ENCODE measurements at regions not wholly inside any gene's neighbourhood (a gene's known extent, or its start where the extent isn't known, plus 50 kb on each side); places are given as distances from the start of the nearest gene placed in this dataset.

DNA sequence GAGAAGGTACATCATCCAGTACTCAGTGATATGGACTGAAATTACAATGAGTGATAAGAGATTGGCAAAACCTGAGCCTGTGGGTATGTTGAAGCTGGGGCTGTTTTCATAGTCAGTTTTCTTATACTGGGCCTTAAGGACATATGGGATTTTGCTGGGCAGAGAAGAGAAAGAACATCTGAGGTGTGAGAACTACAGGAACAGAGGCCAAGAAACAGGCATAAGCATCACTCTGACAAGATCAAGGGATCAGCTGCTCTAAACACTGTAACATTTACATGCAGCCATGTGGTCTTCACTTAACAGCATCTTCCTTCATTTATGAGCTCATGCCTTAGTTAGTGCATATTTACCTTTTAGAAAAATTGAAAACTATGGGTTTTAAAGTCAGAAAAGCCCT is 220.0 kb downstream of the TRIM36 start:
- H3K9me3 ChIP-seq (ENCODE audit: insufficient read depth, low read length) = no peaks in the 10 kb centered on the region
- H3K79me2 ChIP-seq (ENCODE audit: low read length) = no peaks in the 10 kb centered on the region
- H2AFZ ChIP-seq (ENCODE audit: low read depth, low read length) = no peak overlapping the region
- no peak overlapping the region for H3K27ac ChIP-seq (ENCODE audit: low read length)
- no peaks in the 10 kb centered on the region for H3K36me3 ChIP-seq (replicated peaks; ENCODE audit: low read depth, low read length)
- H3K4me2 ChIP-seq (ENCODE audit: low read length) = no peak overlapping the region
- no peak for TF ChIP-seq EZH2phosphoT487 (IDR thresholded peaks at IDR 0.05; ENCODE audit: low read depth)
- TF ChIP-seq, protein P1, sequence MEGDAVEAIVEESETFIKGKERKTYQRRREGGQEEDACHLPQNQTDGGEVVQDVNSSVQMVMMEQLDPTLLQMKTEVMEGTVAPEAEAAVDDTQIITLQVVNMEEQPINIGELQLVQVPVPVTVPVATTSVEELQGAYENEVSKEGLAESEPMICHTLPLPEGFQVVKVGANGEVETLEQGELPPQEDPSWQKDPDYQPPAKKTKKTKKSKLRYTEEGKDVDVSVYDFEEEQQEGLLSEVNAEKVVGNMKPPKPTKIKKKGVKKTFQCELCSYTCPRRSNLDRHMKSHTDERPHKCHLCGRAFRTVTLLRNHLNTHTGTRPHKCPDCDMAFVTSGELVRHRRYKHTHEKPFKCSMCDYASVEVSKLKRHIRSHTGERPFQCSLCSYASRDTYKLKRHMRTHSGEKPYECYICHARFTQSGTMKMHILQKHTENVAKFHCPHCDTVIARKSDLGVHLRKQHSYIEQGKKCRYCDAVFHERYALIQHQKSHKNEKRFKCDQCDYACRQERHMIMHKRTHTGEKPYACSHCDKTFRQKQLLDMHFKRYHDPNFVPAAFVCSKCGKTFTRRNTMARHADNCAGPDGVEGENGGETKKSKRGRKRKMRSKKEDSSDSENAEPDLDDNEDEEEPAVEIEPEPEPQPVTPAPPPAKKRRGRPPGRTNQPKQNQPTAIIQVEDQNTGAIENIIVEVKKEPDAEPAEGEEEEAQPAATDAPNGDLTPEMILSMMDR (IDR thresholded peaks at IDR 0.05; ENCODE audit: low read depth, low read length) = no peak
- no peaks in the 10 kb centered on the region for H4K20me1 ChIP-seq (ENCODE audit: insufficient read depth, low read length)
- no peak overlapping the region for H3K4me3 ChIP-seq (ENCODE audit: low read length)
- no peak overlapping the region for H3K9ac ChIP-seq (ENCODE audit: low read length)
- peaks cover 16% of the 10 kb centered on the region for H3K4me1 ChIP-seq (ENCODE audit: low read length)
- no peaks in the 10 kb centered on the region for H3K27me3 ChIP-seq (ENCODE audit: low read depth, low read length)

DNA sequence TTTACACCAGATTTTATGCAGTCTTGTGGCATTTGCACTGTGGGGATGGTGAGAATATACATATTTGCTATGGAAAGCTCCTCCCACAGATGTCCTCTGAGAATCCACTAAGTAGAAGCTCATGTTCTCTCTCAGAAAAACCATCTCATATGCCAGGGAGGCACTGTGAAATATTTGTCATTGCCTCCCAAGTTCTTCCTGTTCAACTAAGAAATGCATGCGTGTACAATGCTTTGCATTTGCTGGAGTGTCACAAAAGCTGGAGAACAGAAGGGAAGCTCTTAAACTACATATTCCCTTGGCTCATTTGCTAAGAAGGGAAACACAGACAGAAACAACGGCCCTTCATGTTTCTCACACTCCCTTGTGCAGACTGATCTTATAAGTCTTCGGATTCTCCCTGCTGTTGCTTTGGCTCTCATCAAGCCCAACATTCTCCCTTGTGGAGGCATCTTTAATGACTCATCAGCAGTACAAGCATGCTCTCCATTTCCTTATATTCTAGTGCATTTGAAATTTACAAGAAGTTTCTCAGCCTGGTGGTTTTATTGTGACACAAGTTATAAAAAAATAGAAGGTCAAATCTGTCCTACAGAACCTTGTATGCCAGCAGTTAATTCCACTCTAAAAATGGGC is 220.6 kb downstream of the TRIM36 start:
- Histone ChIP-seq H3K4me1 (ENCODE audit: low read length) (peaks cover 14% of the 10 kb centered on the region), H3K79me2 (ENCODE audit: low read length) (no peaks in the 10 kb centered on the region), H3K27ac (ENCODE audit: low read length) (no peak overlapping the region), H3K9me3 (ENCODE audit: insufficient read depth, low read length) (no peaks in the 10 kb centered on the region), H3K36me3 (replicated peaks; ENCODE audit: low read depth, low read length) (no peaks in the 10 kb centered on the region), H4K20me1 (ENCODE audit: insufficient read depth, low read length) (no peaks in the 10 kb centered on the region), H3K4me3 (ENCODE audit: low read length) (no peak overlapping the region), H3K9ac (ENCODE audit: low read length) (no peak overlapping the region), H3K4me2 (ENCODE audit: low read length) (no peak overlapping the region), H3K27me3 (ENCODE audit: low read depth, low read length) (no peaks in the 10 kb centered on the region), H2AFZ (ENCODE audit: low read depth, low read length) (no peak overlapping the region)
- TF ChIP-seq, protein P1 (IDR thresholded peaks at IDR 0.05; ENCODE audit: low read depth, low read length) = no peak
- no peak for TF ChIP-seq EZH2phosphoT487 (IDR thresholded peaks at IDR 0.05; ENCODE audit: low read depth)

DNA sequence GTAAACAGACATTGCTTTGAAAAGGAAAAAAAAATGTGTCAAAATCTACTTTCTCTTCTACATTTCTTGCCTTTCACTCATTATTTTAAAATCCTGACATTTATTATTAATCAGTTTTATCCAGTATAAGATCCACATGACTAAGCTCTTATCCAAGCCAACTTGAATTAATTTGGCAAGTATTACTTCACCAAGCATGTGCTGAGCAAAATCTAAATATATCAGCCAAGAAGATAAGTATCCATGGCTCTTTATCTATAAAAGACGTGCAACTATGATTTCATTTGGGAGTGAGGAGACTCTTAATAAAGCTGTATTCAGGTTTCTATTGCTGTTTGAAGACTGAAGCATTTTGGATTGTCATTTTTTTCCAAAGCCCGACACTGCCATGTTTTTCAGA is 221.3 kb downstream of the TRIM36 start:
- Histone ChIP-seq H3K4me2 (ENCODE audit: low read length) (no peak overlapping the region), H3K4me1 (ENCODE audit: low read length) (peaks cover 7% of the 10 kb centered on the region), H2AFZ (ENCODE audit: low read depth, low read length) (no peak overlapping the region), H3K9ac (ENCODE audit: low read length) (no peak overlapping the region), H4K20me1 (ENCODE audit: insufficient read depth, low read length) (no peaks in the 10 kb centered on the region), H3K79me2 (ENCODE audit: low read length) (no peaks in the 10 kb centered on the region), H3K9me3 (ENCODE audit: insufficient read depth, low read length) (no peaks in the 10 kb centered on the region; the same call in 1 of the 2 replicates), H3K36me3 (replicated peaks; ENCODE audit: low read depth, low read length) (no peaks in the 10 kb centered on the region), H3K4me3 (ENCODE audit: low read length) (no peak overlapping the region), H3K27ac (ENCODE audit: low read length) (no peak overlapping the region), H3K27me3 (ENCODE audit: low read depth, low read length) (no peaks in the 10 kb centered on the region)
- TF ChIP-seq, protein P1 (IDR thresholded peaks at IDR 0.05; ENCODE audit: low read depth, low read length) = no peak
- no peak for TF ChIP-seq EZH2phosphoT487 (IDR thresholded peaks at IDR 0.05; ENCODE audit: low read depth)

DNA sequence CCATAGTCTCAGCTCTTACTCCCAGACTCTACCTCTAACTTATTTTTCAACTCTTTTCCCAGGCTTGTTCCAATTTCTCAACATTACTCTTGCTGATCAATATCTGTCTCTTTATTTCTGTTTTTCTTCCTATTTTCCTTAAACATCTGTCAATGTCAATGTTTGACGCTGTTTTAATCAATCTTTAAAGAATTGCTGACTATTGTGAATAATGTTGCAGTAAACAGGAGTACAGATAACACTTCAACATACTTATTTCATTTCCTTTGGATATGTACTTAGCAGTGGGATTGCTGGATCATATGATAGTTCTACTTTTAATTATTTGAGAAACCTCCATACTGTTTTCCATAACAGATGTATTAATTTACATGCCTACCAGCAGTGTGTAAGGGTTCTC is 229.0 kb downstream of the TRIM36 start:
- Histone ChIP-seq H3K27ac (ENCODE audit: low read length) (no peak overlapping the region), H2AFZ (ENCODE audit: low read depth, low read length) (no peak overlapping the region), H3K4me1 (ENCODE audit: low read length) (no peaks in the 10 kb centered on the region), H3K36me3 (replicated peaks; ENCODE audit: low read depth, low read length) (no peaks in the 10 kb centered on the region), H3K27me3 (ENCODE audit: low read depth, low read length) (no peaks in the 10 kb centered on the region), H3K9ac (ENCODE audit: low read length) (no peak overlapping the region), H4K20me1 (ENCODE audit: insufficient read depth, low read length) (no peaks in the 10 kb centered on the region), H3K4me3 (ENCODE audit: low read length) (no peak overlapping the region), H3K9me3 (ENCODE audit: insufficient read depth, low read length) (peaks cover 8% of the 10 kb centered on the region; the same call in 1 of the 2 replicates), H3K79me2 (ENCODE audit: low read length) (no peaks in the 10 kb centered on the region), H3K4me2 (ENCODE audit: low read length) (no peak overlapping the region)
- TF ChIP-seq EZH2phosphoT487 (IDR thresholded peaks at IDR 0.05; ENCODE audit: low read depth) = no peak
- TF ChIP-seq, protein P1 (IDR thresholded peaks at IDR 0.05; ENCODE audit: low read depth, low read length) = no peak

Measured in OCI-LY3 (cell line).